ENCODE measurements at regions not wholly inside any gene's neighbourhood (a gene's known extent, or its start where the extent isn't known, plus 50 kb on each side); places are given as distances from the start of the nearest gene placed in this dataset.

DNA sequence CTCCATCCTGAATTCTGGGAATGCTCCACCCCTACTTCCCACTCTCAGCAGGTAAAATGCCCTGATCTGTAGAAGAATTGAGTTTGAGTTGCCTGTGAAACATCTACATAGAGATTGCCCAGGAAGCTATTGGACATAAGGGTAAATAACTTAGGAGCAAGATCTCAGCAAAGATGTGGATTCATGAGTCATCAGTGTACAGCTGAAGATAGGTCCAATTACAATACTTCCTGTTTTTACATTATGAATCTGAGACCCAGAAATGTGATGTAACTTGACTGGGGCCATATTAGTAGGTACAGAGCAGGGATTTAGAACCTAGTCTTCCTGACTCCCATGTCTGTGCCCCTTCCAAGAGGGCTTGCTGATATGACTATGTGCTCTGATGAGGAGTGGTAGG is 79.4 kb upstream of the FNDC3A start:
- intact Hi-C loops (cut with DNase I) = no loop called here
- TF ChIP-seq, protein P1, sequence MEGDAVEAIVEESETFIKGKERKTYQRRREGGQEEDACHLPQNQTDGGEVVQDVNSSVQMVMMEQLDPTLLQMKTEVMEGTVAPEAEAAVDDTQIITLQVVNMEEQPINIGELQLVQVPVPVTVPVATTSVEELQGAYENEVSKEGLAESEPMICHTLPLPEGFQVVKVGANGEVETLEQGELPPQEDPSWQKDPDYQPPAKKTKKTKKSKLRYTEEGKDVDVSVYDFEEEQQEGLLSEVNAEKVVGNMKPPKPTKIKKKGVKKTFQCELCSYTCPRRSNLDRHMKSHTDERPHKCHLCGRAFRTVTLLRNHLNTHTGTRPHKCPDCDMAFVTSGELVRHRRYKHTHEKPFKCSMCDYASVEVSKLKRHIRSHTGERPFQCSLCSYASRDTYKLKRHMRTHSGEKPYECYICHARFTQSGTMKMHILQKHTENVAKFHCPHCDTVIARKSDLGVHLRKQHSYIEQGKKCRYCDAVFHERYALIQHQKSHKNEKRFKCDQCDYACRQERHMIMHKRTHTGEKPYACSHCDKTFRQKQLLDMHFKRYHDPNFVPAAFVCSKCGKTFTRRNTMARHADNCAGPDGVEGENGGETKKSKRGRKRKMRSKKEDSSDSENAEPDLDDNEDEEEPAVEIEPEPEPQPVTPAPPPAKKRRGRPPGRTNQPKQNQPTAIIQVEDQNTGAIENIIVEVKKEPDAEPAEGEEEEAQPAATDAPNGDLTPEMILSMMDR (IDR thresholded peaks at IDR 0.05) = no peak

DNA sequence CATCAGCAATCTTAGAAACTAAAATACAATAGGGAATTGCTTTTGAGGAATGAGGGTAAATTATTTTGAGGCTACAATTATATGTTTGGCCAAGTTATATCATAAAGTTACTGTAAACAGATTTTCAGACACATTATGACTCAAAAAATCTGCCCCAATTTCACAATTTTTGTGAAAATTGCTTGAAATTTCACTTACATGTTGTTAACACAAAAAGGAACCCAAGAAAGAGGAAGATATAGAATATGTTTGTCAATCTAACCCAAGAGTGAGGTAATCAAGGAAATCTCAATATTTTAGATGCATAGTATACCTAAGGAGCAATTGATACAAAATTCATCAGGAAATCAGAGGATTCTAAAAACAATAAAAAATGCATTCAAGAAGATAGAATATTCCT is 73.9 kb upstream of the FNDC3A start:
- no peaks in the 10 kb centered on the region for H3K27me3 ChIP-seq
- intact Hi-C loops (cut with DNase I) = no loop called here
- TF ChIP-seq, protein P1 (IDR thresholded peaks at IDR 0.05) = no peak
- no peak overlapping the region for H3K9ac ChIP-seq (ENCODE audit: low read depth in 2 of 2, low read length in 2 of 2)
- H3K36me3 ChIP-seq = no peaks in the 10 kb centered on the region
- DNase-seq = no peak
- no peak overlapping the region for H3K27ac ChIP-seq
- no peak overlapping the region for H3K4me3 ChIP-seq
- no peaks in the 10 kb centered on the region for H3K4me1 ChIP-seq
- H3K9me3 ChIP-seq = no peaks in the 10 kb centered on the region

More for the DNA sequence above, 79.4 kb upstream of the FNDC3A start:
- no peak overlapping the region for H3K27ac ChIP-seq
- H3K4me3 ChIP-seq = no peak overlapping the region
- no peaks in the 10 kb centered on the region for H3K36me3 ChIP-seq
- no peaks in the 10 kb centered on the region for H3K9me3 ChIP-seq
- no peaks in the 10 kb centered on the region for H3K27me3 ChIP-seq
- H3K4me1 ChIP-seq = no peaks in the 10 kb centered on the region
- H3K9ac ChIP-seq (ENCODE audit: low read depth in 2 of 2, low read length in 2 of 2) = no peak overlapping the region
- DNase-seq = no peak

DNA sequence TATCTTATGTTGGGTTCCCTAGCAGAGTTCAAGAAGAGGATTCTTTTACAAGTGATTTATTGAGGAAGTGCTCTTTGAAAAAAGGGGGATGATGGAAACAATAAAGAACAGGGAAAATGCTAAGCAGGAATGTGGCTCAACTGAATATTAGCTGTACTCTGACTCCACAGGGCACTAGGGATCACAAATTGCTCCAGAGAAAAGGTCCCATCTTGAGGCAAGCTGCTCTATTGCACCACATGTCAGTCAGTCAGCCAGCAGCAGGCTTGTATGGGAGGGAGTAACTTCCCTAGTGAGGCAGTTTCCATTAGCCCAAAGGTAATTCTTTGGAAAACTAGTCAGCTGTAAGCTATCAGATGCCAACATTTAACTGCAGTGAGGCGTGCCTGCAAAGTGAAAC is 73.3 kb upstream of the FNDC3A start:
- intact Hi-C loops (cut with DNase I) = no loop called here
- no peaks in the 10 kb centered on the region for H3K36me3 ChIP-seq
- H3K4me1 ChIP-seq = no peaks in the 10 kb centered on the region
- TF ChIP-seq, protein P1 (IDR thresholded peaks at IDR 0.05) = no peak
- no peaks in the 10 kb centered on the region for H3K9me3 ChIP-seq
- no peak overlapping the region for H3K27ac ChIP-seq
- no peak for DNase-seq
- H3K27me3 ChIP-seq = no peaks in the 10 kb centered on the region
- no peak overlapping the region for H3K4me3 ChIP-seq
- H3K9ac ChIP-seq (ENCODE audit: low read depth in 2 of 2, low read length in 2 of 2) = no peak overlapping the region

DNA sequence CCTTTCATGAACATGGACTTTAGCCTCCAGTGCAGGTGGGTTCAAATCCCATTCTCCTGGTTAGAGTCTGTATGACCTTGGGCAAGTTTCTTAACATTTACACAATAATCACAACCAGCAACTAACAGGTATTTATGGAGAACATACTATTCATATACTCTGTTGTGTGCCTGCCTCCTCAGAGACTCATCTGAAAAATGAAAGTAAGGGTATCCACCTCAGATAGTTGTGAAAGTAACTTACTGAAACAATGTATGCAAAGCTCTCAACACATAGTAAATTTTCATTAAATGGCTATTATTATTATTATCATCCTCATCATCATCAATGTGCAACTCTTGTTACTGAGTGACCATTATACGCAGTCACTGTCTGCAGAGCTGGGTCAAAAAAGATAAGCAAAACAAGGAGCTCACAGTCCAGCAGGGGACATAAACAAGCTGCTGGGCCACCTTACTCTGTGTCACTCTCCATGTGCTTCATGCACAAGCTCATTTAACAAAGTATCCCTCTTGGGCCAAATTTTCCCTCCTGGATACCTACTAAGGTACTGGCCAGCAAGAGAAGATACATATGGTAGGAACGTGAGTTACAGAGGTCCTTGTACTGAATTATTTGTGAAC is 70.9 kb upstream of the FNDC3A start:
- Histone ChIP-seq H3K4me1 (no peaks in the 10 kb centered on the region), H3K27me3 (no peaks in the 10 kb centered on the region), H3K4me3 (no peak overlapping the region), H3K36me3 (no peaks in the 10 kb centered on the region), H3K9ac (ENCODE audit: low read depth in 2 of 2, low read length in 2 of 2) (no peak overlapping the region), H3K9me3 (no peaks in the 10 kb centered on the region), H3K27ac (no peak overlapping the region)
- DNase-seq = no peak
- intact Hi-C loops (cut with DNase I) = no loop called here
- TF ChIP-seq, protein P1 (IDR thresholded peaks at IDR 0.05) = no peak

DNA sequence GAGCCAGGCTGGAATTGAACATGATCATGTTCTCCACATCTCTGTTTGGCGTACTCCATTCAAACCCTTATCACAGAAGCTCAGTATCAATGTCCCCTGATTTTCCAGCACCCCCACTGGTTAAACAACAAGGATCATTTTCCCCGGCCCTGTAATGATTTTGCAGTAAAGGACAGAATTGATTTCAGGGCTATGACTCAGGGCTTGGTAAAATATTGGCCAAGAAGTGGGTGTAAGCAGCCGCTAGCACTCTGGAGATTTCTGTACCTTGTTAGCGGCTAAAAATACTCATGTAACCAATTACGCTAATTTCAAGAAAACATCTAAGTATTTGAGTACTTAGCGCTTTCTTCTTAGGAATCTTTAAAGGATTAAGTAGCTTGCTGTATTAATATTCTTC is 69.5 kb upstream of the FNDC3A start:
- no peaks in the 10 kb centered on the region for H3K27me3 ChIP-seq
- H3K4me3 ChIP-seq = no peak overlapping the region
- DNase-seq = no peak
- no peaks in the 10 kb centered on the region for H3K4me1 ChIP-seq
- no peak overlapping the region for H3K27ac ChIP-seq
- H3K9ac ChIP-seq (ENCODE audit: low read depth in 2 of 2, low read length in 2 of 2) = no peak overlapping the region
- intact Hi-C loops (cut with DNase I) = no loop called here
- TF ChIP-seq, protein P1 (IDR thresholded peaks at IDR 0.05) = no peak
- H3K36me3 ChIP-seq = no peaks in the 10 kb centered on the region
- H3K9me3 ChIP-seq = no peaks in the 10 kb centered on the region
